HepG2 (cell line): ENCODE measurements at regions not wholly inside any gene's neighbourhood (a gene's known extent, or its start where the extent isn't known, plus 50 kb on each side); places are given as distances from the start of the nearest gene placed in this dataset.

Experiments
- ATAC-seq: fragments of 200-7000 bp; cut with Tn5 transposase; 3 replicates; pipeline ENCODE4 v1.9.1; 2020; ENCODE audit warnings: mild to moderate bottlenecking, moderate library complexity
- BruUV-seq: library from RNA; stranded (reverse); fragments of 400-500 nt; replicated peaks from 2 replicates; lab custom pipeline; 2021; lab: Mats Ljungman, UMichigan
- CTCF ChIA-PET: fragments of 300-600 bp; formaldehyde crosslinking; extraction: SDS; loops from one replicate; lab custom pipeline; 2021; ENCODE audit warnings: low total read pairs, inconsistent platforms, low intra/inter-chr PET ratio; lab: Yijun Ruan, JAX
- POLR2A ChIA-PET: fragments of 350-600 bp; sonication (Branson Sonifier 250); formaldehyde crosslinking; loops from one replicate; lab custom pipeline; 2020; ENCODE audit warnings: antibody characterized with exemption, inconsistent platforms; lab: Yijun Ruan, JAX
- DNase-seq: peaks from one replicate; pipeline ENCODE4 v3.0.0-alpha.2; 2015; ENCODE audit warnings: low spot score
- FAIRE-seq: peaks from 3 replicates; lab custom pipeline; 2011; peaks lifted over from hg19 to GRCh38; lab: Jason Lieb, UNC
- H2AFZ ChIP-seq: one replicate; pipeline ENCODE4 v1.6.1; 2011; ENCODE audit warnings: low read length, inconsistent platforms
- H3K27ac ChIP-seq: fragments of 300-600 bp; 3 replicates; pipeline ENCODE4 v1.8.0; 2011; ENCODE audit warnings: mixed run types, mild to moderate bottlenecking, mixed read lengths, low read length, inconsistent platforms; ENCODE audit not compliant: insufficient read depth; ENCODE audit errors: extremely low read length
- H3K27me3 ChIP-seq, 2 experiments: fragments of 200-600 bp in 1 of 2; 2 replicates in 1 of 2; 3 replicates in 1 of 2; pipeline versions ENCODE4 v1.6.0 to v1.8.0; 2011; ENCODE audit warnings: low read length in 2 of 2, mild to moderate bottlenecking in 2 of 2, moderate library complexity in 2 of 2, inconsistent platforms in 1 of 2; ENCODE audit not compliant: insufficient read depth in 2 of 2, control insufficient read depth in 1 of 2
- H3K36me3 ChIP-seq, 2 experiments: fragments of 200-600 bp in 1 of 2; replicated peaks in 1 of 2; 2 replicates in 1 of 2; 3 replicates in 1 of 2; pipeline versions ENCODE4 v1.5.1 to v1.8.0; 2011; ENCODE audit warnings: low read length in 2 of 2, inconsistent platforms in 1 of 2; ENCODE audit not compliant: insufficient read depth in 2 of 2, control insufficient read depth in 1 of 2
- H3K4me1 ChIP-seq: 2 replicates; pipeline ENCODE4 v1.5.1; 2012; ENCODE audit warnings: low read length, inconsistent platforms; ENCODE audit not compliant: insufficient read depth
- H3K4me2 ChIP-seq: 2 replicates; pipeline ENCODE4 v1.6.0; 2011; ENCODE audit warnings: low read depth, low read length, inconsistent platforms
- H3K4me3 ChIP-seq, 3 experiments: fragments of 200-600 bp in 1 of 3; sonication (generic), shearing (Covaris generic) in 1 of 3; replicated peaks in 1 of 3; 2 replicates each; pipeline ENCODE4 v1.5.1; 2011 to 2016; ENCODE audit warnings: low read length in 3 of 3, inconsistent platforms in 2 of 3, low read depth in 2 of 3, mild to moderate bottlenecking in 2 of 3, control low read depth in 1 of 3, mixed read lengths in 1 of 3; ENCODE audit not compliant: insufficient read depth in 1 of 3
- H3K79me2 ChIP-seq: one replicate; pipeline ENCODE4 v1.6.1; 2011; ENCODE audit warnings: low read length, inconsistent platforms; ENCODE audit not compliant: insufficient read depth
- H3K9ac ChIP-seq: 2 replicates; pipeline ENCODE4 v1.6.0; 2011; ENCODE audit warnings: mild to moderate bottlenecking, low read depth, low read length, inconsistent platforms; ENCODE audit not compliant: insufficient read depth
- H3K9me3 ChIP-seq: 2 replicates; pipeline ENCODE4 v1.5.1; 2012; ENCODE audit warnings: mild to moderate bottlenecking, low read length
- H4K20me1 ChIP-seq: 2 replicates; pipeline ENCODE4 v1.6.0; 2011; ENCODE audit warnings: inconsistent platforms, mild to moderate bottlenecking, low read length, moderate library complexity; ENCODE audit not compliant: insufficient read depth
- ELF4 ChIP-seq: sonication (generic); formaldehyde crosslinking; IDR thresholded peaks from 2 replicates; pipeline ENCODE4 v1.5.0; 2020; ENCODE audit warnings: missing genetic modification reagents, mild to moderate bottlenecking, moderate library complexity, borderline replicate concordance
- FOSL1 ChIP-seq: sonication (generic); formaldehyde crosslinking; IDR thresholded peaks from 2 replicates; pipeline ENCODE4 v1.9.0; 2021; ENCODE audit warnings: missing genetic modification reagents, borderline replicate concordance
- HCFC1 ChIP-seq: fragments of 150-350 bp; IDR thresholded peaks from 2 replicates; pipeline ENCODE4 v1.6.1; 2014; ENCODE audit warnings: low read depth, low read length
- MAF1 ChIP-seq: sonication (generic); formaldehyde crosslinking; IDR thresholded peaks from 2 replicates; pipeline ENCODE4 v1.5.0; 2020; ENCODE audit warnings: missing genetic modification reagents, borderline replicate concordance
- MIXL1 ChIP-seq: IDR thresholded peaks from 2 replicates; pipeline ENCODE4 v1.6.1; 2016
- MTA1 ChIP-seq: sonication (generic); formaldehyde crosslinking; IDR thresholded peaks from 2 replicates; pipeline ENCODE4 v1.4.0; 2020; ENCODE audit warnings: missing genetic modification reagents, mild to moderate bottlenecking, borderline replicate concordance
- MZF1 ChIP-seq: sonication (generic); formaldehyde crosslinking; IDR thresholded peaks from 2 replicates; pipeline ENCODE4 v1.8.1; 2023; ENCODE audit warnings: mild to moderate bottlenecking, missing genetic modification reagents, borderline replicate concordance
- NONO ChIP-seq, 2 experiments: fragments of 450-650 bp in 1 of 2; sonication (generic) in 1 of 2; formaldehyde crosslinking in 1 of 2; IDR thresholded peaks in 1 of 2; conservative IDR thresholded peaks in 1 of 2; 2 replicates each; pipeline versions ENCODE4 v1.6.1 to v1.8.0; 2017 to 2022; ENCODE audit warnings: mild to moderate bottlenecking in 1 of 2, missing genetic modification reagents in 1 of 2, moderate library complexity in 1 of 2
- PLRG1 ChIP-seq: fragments of 450-650 bp; conservative IDR thresholded peaks from 2 replicates; pipeline ENCODE4 v1.6.1; 2016
- SRF ChIP-seq: IDR thresholded peaks from 2 replicates; pipeline ENCODE4 v1.6.1; 2011; ENCODE audit warnings: mild to moderate bottlenecking, low read depth, low read length, moderate library complexity
- SRSF4 ChIP-seq: fragments of 200-400 bp; formaldehyde crosslinking; IDR thresholded peaks from one replicate; pipeline ENCODE4 v1.6.1; 2018; ENCODE audit warnings: mild to moderate bottlenecking, low read depth, low read length, moderate library complexity; ENCODE audit not compliant: poor library complexity, severe bottlenecking
- ZFAT ChIP-seq: sonication (generic); formaldehyde crosslinking; conservative IDR thresholded peaks from 2 replicates; pipeline ENCODE4 v1.8.1; 2023; ENCODE audit warnings: missing genetic modification reagents, inconsistent platforms
- ZFP90 ChIP-seq: sonication (generic); formaldehyde crosslinking; IDR thresholded peaks from 2 replicates; pipeline ENCODE4 v1.8.0; 2022; ENCODE audit warnings: missing genetic modification reagents, mild to moderate bottlenecking, inconsistent platforms, borderline replicate concordance
- ZNF225 ChIP-seq: sonication (generic); formaldehyde crosslinking; IDR thresholded peaks from 2 replicates; pipeline ENCODE4 v1.4.0; 2020; ENCODE audit warnings: mild to moderate bottlenecking, missing genetic modification reagents
- ZNF292 ChIP-seq: sonication (generic); formaldehyde crosslinking; IDR thresholded peaks from 2 replicates; pipeline ENCODE4 v1.8.1; 2022; ENCODE audit warnings: mild to moderate bottlenecking, low read depth, missing genetic modification reagents, borderline replicate concordance
- ZNF343 ChIP-seq: sonication (generic); formaldehyde crosslinking; IDR thresholded peaks from 2 replicates; pipeline ENCODE4 v1.4.0; 2020; ENCODE audit warnings: mild to moderate bottlenecking, missing genetic modification reagents
- ZNF383 ChIP-seq: sonication (generic); formaldehyde crosslinking; IDR thresholded peaks from 2 replicates; pipeline ENCODE4 v1.4.0; 2020; ENCODE audit warnings: missing genetic modification reagents, mild to moderate bottlenecking, borderline replicate concordance
- ZNF552 ChIP-seq: sonication (generic); formaldehyde crosslinking; IDR thresholded peaks from 2 replicates; pipeline ENCODE4 v1.9.0; 2022; ENCODE audit warnings: missing genetic modification reagents, mild to moderate bottlenecking, borderline replicate concordance
- ZNF563 ChIP-seq: sonication (generic); formaldehyde crosslinking; IDR thresholded peaks from 2 replicates; pipeline ENCODE4 v1.8.0; 2022; ENCODE audit warnings: mild to moderate bottlenecking, moderate library complexity, missing genetic modification reagents
- ZNF598 ChIP-seq: sonication (generic); formaldehyde crosslinking; IDR thresholded peaks from 2 replicates; pipeline ENCODE4 v1.5.1; 2020; ENCODE audit warnings: mild to moderate bottlenecking, missing genetic modification reagents, borderline replicate concordance
- WGBS: methylation state at CpG from one replicate; pipeline ENCODE4 v1.1.6; 2017; ENCODE audit warnings: low lambda C conversion rate; 5-methylcytosine and 5-hydroxymethylcytosine counted together
- in situ Hi-C: cut with HindIII; loops from 2 replicates; pipeline ENCODE4 v1.10.0; 2017; ENCODE audit warnings: low pct_unique_long_range_greater_than_20kb; ENCODE audit not compliant: extremely low pct_ligation_motif_present
- intact Hi-C: fragments of 100-400 bp; cut with micrococcal nuclease; formaldehyde crosslinking; loops from one replicate; pipeline ENCODE4 v1.10.0; 2022; ENCODE audit not compliant: unreplicated experiment
- TF ChIP-seq, protein P1 (sequence below): sonication (generic); formaldehyde crosslinking; IDR thresholded peaks from 2 replicates; pipeline ENCODE4 v1.4.0; 2020; ENCODE audit warnings: missing genetic modification reagents
- TF ChIP-seq, protein P2 (sequence below): sonication (generic); formaldehyde crosslinking; IDR thresholded peaks from 2 replicates; pipeline ENCODE4 v1.4.0; 2020; ENCODE audit warnings: missing genetic modification reagents, borderline replicate concordance

DNA sequence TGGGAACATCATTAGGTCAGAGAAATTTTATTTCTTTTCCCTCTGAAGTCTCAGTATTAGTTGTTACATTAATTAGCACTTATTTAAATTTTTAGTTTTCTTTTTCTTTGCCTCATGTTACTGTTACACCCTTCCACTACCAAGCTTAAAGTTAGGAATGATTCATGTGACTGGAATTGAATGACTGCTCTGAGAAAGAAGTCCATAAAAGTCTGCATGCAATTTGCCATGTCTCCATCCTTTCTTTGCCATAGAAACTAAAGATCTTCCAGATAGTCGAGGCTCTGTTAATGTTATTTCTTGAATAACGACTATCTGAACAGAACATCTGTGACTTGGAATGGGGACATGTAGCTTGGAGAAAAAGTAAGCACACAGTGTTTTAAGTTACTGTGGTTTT is 1269.8 kb upstream of the PIK3C3 start (continued):
- TF ChIP-seq ZNF292 (CRISPR knock-in tag) (no peak), PLRG1 (no peak), ELF4 (no peak), SRSF4 (no peak)

DNA sequence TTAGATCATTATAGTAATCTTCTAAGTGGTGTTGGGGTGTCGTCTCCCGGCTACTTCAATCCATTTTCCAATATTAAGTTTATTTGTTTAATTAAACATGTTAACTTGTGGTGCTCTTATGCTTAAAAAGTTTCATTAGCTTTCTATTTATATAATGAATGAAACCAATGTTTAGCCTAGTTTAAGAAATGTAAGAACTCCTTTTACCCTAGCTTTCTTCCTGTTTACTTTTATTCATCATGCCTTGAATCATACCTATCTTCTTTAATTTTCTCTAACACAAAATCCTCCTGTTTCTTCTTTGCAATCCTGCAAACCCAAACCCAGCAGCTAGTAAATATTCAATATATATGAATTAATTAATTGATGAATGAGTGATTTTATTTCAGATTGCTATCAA is 1276.7 kb upstream of the PIK3C3 start:
- POLR2A ChIA-PET, result no interaction called here
- no peak overlapping the region for H2AFZ ChIP-seq
- FAIRE-seq (no peak), ATAC-seq (no peak), DNase-seq (no peak)
- H3K9ac ChIP-seq, result no peak overlapping the region
- CTCF ChIA-PET, result no interaction called here
- H3K27me3 ChIP-seq, result no peaks in the 10 kb centered on the region; a peak in 1 of 5 replicates
- H3K4me2 ChIP-seq, result no peak overlapping the region
- in situ Hi-C loops, result no loop called here
- H3K4me1 ChIP-seq, result no peaks in the 10 kb centered on the region
- no TSS peak for BruUV-seq
- no peaks in the 10 kb centered on the region for H3K36me3 ChIP-seq
- intact Hi-C loops, result no loop called here
- 19% methylated on average over 2 of the region's 2 CpGs for WGBS
- no peaks in the 10 kb centered on the region for H3K9me3 ChIP-seq
- no peaks in the 10 kb centered on the region for H4K20me1 ChIP-seq
- no peak overlapping the region for H3K4me3 ChIP-seq
- H3K27ac ChIP-seq, result no peak overlapping the region
- H3K79me2 ChIP-seq, result no peaks in the 10 kb centered on the region
- TF ChIP-seq ZNF225 (CRISPR knock-in tag), result no peak
- TF ChIP-seq NONO (IDR thresholded peaks at IDR 0.05), result no peak
- no peak for TF ChIP-seq NONO (CRISPR knock-in tag; conservative IDR thresholded peaks at IDR 0.05)
- no peak for TF ChIP-seq ZNF383
- no peak for TF ChIP-seq ZNF552
- no peak for TF ChIP-seq MZF1 (CRISPR knock-in tag)
- TF ChIP-seq ZFP90, result no peak
- TF ChIP-seq ZNF563 (CRISPR knock-in tag), result no peak
- no peak for TF ChIP-seq ZNF343 (CRISPR knock-in tag)
- TF ChIP-seq, protein P1, sequence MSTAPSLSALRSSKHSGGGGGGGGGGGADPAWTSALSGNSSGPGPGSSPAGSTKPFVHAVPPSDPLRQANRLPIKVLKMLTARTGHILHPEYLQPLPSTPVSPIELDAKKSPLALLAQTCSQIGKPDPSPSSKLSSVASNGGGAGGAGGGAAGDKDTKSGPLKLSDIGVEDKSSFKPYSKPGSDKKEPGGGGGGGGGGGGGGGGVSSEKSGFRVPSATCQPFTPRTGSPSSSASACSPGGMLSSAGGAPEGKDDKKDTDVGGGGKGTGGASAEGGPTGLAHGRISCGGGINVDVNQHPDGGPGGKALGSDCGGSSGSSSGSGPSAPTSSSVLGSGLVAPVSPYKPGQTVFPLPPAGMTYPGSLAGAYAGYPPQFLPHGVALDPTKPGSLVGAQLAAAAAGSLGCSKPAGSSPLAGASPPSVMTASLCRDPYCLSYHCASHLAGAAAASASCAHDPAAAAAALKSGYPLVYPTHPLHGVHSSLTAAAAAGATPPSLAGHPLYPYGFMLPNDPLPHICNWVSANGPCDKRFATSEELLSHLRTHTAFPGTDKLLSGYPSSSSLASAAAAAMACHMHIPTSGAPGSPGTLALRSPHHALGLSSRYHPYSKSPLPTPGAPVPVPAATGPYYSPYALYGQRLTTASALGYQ (CRISPR knock-in tag), result no peak
- no peak for TF ChIP-seq ZFAT (CRISPR knock-in tag)
- no peak for TF ChIP-seq MIXL1 (CRISPR knock-in tag)
- no peak for TF ChIP-seq HCFC1
- TF ChIP-seq MTA1 (CRISPR knock-in tag), result no peak
- no peak for TF ChIP-seq SRF
- TF ChIP-seq, protein P2, sequence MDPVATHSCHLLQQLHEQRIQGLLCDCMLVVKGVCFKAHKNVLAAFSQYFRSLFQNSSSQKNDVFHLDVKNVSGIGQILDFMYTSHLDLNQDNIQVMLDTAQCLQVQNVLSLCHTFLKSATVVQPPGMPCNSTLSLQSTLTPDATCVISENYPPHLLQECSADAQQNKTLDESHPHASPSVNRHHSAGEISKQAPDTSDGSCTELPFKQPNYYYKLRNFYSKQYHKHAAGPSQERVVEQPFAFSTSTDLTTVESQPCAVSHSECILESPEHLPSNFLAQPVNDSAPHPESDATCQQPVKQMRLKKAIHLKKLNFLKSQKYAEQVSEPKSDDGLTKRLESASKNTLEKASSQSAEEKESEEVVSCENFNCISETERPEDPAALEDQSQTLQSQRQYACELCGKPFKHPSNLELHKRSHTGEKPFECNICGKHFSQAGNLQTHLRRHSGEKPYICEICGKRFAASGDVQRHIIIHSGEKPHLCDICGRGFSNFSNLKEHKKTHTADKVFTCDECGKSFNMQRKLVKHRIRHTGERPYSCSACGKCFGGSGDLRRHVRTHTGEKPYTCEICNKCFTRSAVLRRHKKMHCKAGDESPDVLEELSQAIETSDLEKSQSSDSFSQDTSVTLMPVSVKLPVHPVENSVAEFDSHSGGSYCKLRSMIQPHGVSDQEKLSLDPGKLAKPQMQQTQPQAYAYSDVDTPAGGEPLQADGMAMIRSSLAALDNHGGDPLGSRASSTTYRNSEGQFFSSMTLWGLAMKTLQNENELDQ (CRISPR knock-in tag), result no peak
- no peak for TF ChIP-seq MAF1
- TF ChIP-seq FOSL1 (CRISPR knock-in tag), result no peak
- TF ChIP-seq ZNF598 (CRISPR knock-in tag), result no peak
